Mucosa of descending colon (tissue), 3 donors: ENCODE measurements at regions not wholly inside any gene's neighbourhood (a gene's known extent, or its start where the extent isn't known, plus 50 kb on each side); places are given as distances from the start of the nearest gene placed in this dataset.

Experiments used
- ATAC-seq: fragments of 200-7000 bp; cut with Tn5 transposase; one replicate; pipeline ENCODE4 v1.9.1; 2020; ENCODE audit warnings: mild to moderate bottlenecking, moderate library complexity
- DNase-seq, 3 donors: peaks; one replicate each; pipeline ENCODE4 v3.0.0-alpha.2; 2020
- H3K36me3 ChIP-seq: fragments of 200-600 bp; one replicate; pipeline ENCODE4 v1.8.0; 2021; ENCODE audit warnings: low read depth, mild to moderate bottlenecking
- H3K4me1 ChIP-seq: fragments of 200-600 bp; one replicate; pipeline ENCODE4 v1.8.0; 2021; ENCODE audit warnings: low read depth, mild to moderate bottlenecking
- H3K4me3 ChIP-seq: fragments of 200-600 bp; one replicate; pipeline ENCODE4 v1.8.0; 2021; ENCODE audit warnings: mild to moderate bottlenecking
- H3K9me3 ChIP-seq: fragments of 200-600 bp; one replicate; pipeline ENCODE4 v1.8.0; 2021; ENCODE audit warnings: mild to moderate bottlenecking
- intact Hi-C, 2 donors: fragments of 100-400 bp; cut with DNase I in 1 of 2; cut with micrococcal nuclease in 1 of 2; formaldehyde crosslinking; loops; one replicate each; pipeline versions ENCODE4 v1.11.0 to v1.11.1; 2022; cut with DNase I, micrococcal nuclease
- TF ChIP-seq, protein P1 (sequence below): fragments of 200-600 bp; IDR thresholded peaks from one replicate; pipeline ENCODE4 v1.8.0; 2022; ENCODE audit warnings: antibody characterized with exemption, mild to moderate bottlenecking
- donor health status: DM: no; HTN: no; CAD: no; lungs with moderate emphysema.
- donor health status: DM: no; HTN: no; CAD: no.
- donor health status: DM: no; HTN: yes; CAD: no.

DNA sequence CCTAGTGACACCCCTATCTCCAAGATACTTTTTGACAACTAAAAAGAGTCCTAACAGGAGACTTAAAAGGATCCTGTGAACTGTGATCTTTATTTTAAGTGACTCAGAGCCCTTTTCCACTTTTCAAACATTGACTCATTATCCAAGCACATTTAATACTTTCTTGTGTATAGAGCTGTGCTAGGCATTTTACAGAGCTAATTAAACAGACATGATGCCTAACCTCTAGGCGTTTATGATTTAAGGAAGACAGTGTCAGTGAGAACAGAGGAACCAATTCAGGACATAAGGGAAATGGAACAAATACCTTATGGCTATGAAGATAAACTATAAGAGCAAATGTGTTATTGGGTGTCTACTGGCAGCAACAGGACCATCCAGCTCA, 282.6 kb downstream of the TPBG start:
- intact Hi-C loops, result no loop called here
- Histone ChIP-seq H3K4me1 (no peaks in the 10 kb centered on the region), H3K9me3 (no peaks in the 10 kb centered on the region), H3K36me3 (no peaks in the 10 kb centered on the region), H3K4me3 (no peak overlapping the region)
- TF ChIP-seq, protein P1, sequence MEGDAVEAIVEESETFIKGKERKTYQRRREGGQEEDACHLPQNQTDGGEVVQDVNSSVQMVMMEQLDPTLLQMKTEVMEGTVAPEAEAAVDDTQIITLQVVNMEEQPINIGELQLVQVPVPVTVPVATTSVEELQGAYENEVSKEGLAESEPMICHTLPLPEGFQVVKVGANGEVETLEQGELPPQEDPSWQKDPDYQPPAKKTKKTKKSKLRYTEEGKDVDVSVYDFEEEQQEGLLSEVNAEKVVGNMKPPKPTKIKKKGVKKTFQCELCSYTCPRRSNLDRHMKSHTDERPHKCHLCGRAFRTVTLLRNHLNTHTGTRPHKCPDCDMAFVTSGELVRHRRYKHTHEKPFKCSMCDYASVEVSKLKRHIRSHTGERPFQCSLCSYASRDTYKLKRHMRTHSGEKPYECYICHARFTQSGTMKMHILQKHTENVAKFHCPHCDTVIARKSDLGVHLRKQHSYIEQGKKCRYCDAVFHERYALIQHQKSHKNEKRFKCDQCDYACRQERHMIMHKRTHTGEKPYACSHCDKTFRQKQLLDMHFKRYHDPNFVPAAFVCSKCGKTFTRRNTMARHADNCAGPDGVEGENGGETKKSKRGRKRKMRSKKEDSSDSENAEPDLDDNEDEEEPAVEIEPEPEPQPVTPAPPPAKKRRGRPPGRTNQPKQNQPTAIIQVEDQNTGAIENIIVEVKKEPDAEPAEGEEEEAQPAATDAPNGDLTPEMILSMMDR, result no peak
- no peak for DNase-seq
- no peak for ATAC-seq

GRCh38 chr6:82651845-82652335, 288.3 kb downstream of the TPBG start:
- Histone ChIP-seq H3K36me3 (no peaks in the 10 kb centered on the region), H3K4me3 (no peak overlapping the region), H3K9me3 (no peaks in the 10 kb centered on the region), H3K4me1 (no peaks in the 10 kb centered on the region)
- ATAC-seq (no peak), DNase-seq (no peak)
- intact Hi-C loops, result no loop called here
- TF ChIP-seq, protein P1, result no peak

DNA sequence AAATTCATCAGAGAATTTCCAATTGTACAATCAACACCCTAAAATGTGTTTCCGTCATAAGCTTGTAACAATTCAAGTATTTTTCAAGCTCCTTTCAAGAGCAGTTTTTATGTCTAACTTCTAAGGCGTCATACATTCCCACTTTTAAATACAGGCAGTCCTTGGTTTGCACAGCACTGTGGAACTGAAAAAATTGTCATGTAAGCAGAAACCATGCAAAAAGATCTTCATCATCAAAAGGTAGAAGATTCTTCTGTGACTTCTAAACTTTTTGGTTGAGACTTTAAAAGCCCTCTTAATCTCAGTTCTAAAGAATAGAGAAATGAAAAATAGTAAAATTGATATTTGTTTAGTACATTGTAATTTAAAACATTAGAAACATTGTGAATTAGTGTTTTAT, 315.6 kb downstream of the TPBG start:
- H3K4me3 ChIP-seq, result no peak overlapping the region
- no peak for DNase-seq
- intact Hi-C loops, result no loop called here
- H3K4me1 ChIP-seq, result no peaks in the 10 kb centered on the region
- peaks cover 14% of the 10 kb centered on the region for H3K9me3 ChIP-seq
- TF ChIP-seq, protein P1, result no peak
- no peaks in the 10 kb centered on the region for H3K36me3 ChIP-seq
- ATAC-seq, result no peak

- no peak overlapping the region for H3K4me3 ChIP-seq
- no peak for ATAC-seq
- H3K4me1 ChIP-seq, result no peaks in the 10 kb centered on the region
- no peak for DNase-seq
- intact Hi-C loops, result no loop called here
- peaks cover 14% of the 10 kb centered on the region for H3K9me3 ChIP-seq
- H3K36me3 ChIP-seq, result no peaks in the 10 kb centered on the region
- TF ChIP-seq, protein P1, result no peak
These were observed 316.6 kb downstream of the TPBG start for GRCh38 chr6:82680192-82680591.

GRCh38 chr6:82681119-82681714, 317.6 kb downstream of the TPBG start:
- Histone ChIP-seq H3K4me3 (no peak overlapping the region), H3K9me3 (peaks cover 6% of the 10 kb centered on the region), H3K36me3 (no peaks in the 10 kb centered on the region), H3K4me1 (no peaks in the 10 kb centered on the region)
- DNase-seq (no peak), ATAC-seq (no peak)
- intact Hi-C loops, result no loop called here
- TF ChIP-seq, protein P1, result no peak

DNA sequence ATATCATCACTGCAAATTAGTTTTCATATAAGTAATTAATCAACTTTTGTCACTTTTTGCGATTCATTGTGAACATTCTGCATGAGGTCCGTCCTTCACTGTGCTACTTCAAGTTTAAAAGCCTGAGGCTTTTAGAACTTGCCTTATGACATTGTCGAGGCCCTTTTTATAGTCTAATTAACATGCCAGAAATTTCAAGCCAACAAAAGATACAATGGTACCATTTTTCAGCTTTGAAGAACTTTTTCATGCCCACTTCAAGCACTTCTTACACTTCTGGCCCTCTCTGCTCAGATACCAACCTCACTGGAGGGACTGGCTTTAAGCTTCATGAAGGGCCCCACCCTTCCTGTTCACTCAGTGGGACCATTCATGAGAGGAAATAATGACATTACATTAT, 323.1 kb downstream of the TPBG start:
- Histone ChIP-seq H3K4me3 (no peak overlapping the region), H3K4me1 (no peaks in the 10 kb centered on the region), H3K36me3 (no peaks in the 10 kb centered on the region), H3K9me3 (no peaks in the 10 kb centered on the region)
- ATAC-seq (no peak), DNase-seq (no peak)
- TF ChIP-seq, protein P1, result no peak
- intact Hi-C loops, result no loop called here
